ENCODE measurements at regions not wholly inside any gene's neighbourhood (a gene's known extent, or its start where the extent isn't known, plus 50 kb on each side); places are given as distances from the start of the nearest gene placed in this dataset.

- 75 to 91% methylated on average over 5 of the region's 5 CpGs for WGBS, 2 donors
- no peak for ATAC-seq (ENCODE audit: low FRiP score in 2 of 2)
- Histone ChIP-seq H3K36me3 (no peaks in the 10 kb centered on the region), H3K4me3 (no peak overlapping the region), H3K27me3 (no peaks in the 10 kb centered on the region), H3K4me1 (peaks cover 0 to 3% (median 0%) of the 10 kb centered on the region in 4 donors), H3K27ac (no peak overlapping the region), H3K9me3 (no peaks in the 10 kb centered on the region)
- DNase-seq: no peak
- TF ChIP-seq POLR2AphosphoS5 (IDR thresholded peaks at IDR 0.05): no peak
- no peak for TF ChIP-seq CTCF (IDR thresholded peaks at IDR 0.05)
- TF ChIP-seq POLR2A (IDR thresholded peaks at IDR 0.05): no peak
- TF ChIP-seq EP300 (IDR thresholded peaks at IDR 0.05): no peak
These were observed 176.8 kb upstream of the ZNF507 start for GRCh38 chr19:32168606-32169005.

DNA sequence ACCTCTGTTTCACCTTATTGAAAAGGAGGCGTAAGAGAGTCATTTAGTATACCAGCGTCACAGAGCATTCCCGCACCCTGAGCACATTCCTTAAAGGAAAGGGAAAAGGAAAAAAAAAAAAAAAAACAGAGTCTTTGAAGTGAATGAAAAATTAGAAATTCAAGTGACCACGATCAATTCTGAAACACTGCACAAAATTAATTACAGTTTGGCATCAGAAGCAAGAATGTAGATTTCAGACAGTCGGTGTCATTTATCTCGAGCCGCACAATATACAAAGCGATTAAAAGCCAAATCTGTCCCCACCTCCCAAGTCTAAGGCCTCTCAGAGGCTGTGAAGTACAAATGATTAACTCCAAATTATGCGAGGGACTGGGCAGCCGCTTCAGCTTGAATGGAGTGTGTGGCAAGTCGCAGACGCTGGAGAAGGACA, 173.7 kb upstream of the ZNF507 start:
- WGBS, 2 donors: 51 to 59% methylated on average over 12 of the region's 12 CpGs
- ATAC-seq (ENCODE audit: low FRiP score in 2 of 2): no peak
- TF ChIP-seq EP300 (IDR thresholded peaks at IDR 0.05): no peak
- TF ChIP-seq POLR2A (IDR thresholded peaks at IDR 0.05): no peak
- TF ChIP-seq POLR2AphosphoS5 (IDR thresholded peaks at IDR 0.05): no peak
- TF ChIP-seq CTCF (IDR thresholded peaks at IDR 0.05): no peak

DNA sequence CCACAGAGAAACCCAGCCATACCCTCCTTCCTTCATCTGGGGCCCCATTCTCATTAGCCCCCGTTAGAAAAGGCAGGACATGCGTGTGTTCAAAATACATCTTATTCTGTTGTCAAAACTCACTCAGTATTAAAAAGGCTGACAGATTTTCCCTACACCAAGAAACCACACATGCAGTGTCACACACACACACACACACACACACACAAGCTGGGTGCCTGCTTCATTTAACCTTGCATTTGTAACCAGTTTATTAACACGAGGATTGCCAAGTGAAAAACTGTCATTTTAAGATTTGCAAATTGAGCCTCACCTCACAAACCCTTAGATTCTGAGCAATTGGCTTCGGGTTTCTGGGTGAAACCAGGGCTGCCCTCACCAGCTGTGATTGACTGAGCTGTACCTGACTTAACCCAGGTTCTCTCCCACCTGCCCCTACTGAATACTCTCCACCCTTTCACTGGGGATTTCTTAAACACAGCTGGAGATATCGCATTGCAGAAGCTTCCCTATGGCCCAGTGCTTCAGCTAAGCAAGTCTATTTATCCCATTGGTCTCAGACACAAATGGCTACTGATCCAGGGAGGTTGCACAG, 172.7 kb upstream of the ZNF507 start:
- ATAC-seq (ENCODE audit: low FRiP score in 2 of 2): no peak
- Histone ChIP-seq H3K27ac (no peak overlapping the region), H3K9me3 (no peaks in the 10 kb centered on the region), H3K27me3 (no peaks in the 10 kb centered on the region), H3K4me1 (peaks cover 0 to 3% (median 0%) of the 10 kb centered on the region in 4 donors), H3K4me3 (no peak overlapping the region), H3K36me3 (no peaks in the 10 kb centered on the region)
- DNase-seq: no peak
- WGBS, 2 donors: 67 to 73% methylated on average over 5 of the region's 5 CpGs
- no peak for TF ChIP-seq CTCF (IDR thresholded peaks at IDR 0.05)
- no peak for TF ChIP-seq POLR2AphosphoS5 (IDR thresholded peaks at IDR 0.05)
- TF ChIP-seq EP300 (IDR thresholded peaks at IDR 0.05): no peak
- no peak for TF ChIP-seq POLR2A (IDR thresholded peaks at IDR 0.05)

More for the DNA sequence above, 173.7 kb upstream of the ZNF507 start:
- DNase-seq: no peak
- Histone ChIP-seq H3K4me3 (no peak overlapping the region), H3K36me3 (no peaks in the 10 kb centered on the region), H3K4me1 (peaks cover 0 to 3% (median 0%) of the 10 kb centered on the region in 4 donors), H3K27ac (no peak overlapping the region), H3K27me3 (no peaks in the 10 kb centered on the region), H3K9me3 (no peaks in the 10 kb centered on the region)

DNA sequence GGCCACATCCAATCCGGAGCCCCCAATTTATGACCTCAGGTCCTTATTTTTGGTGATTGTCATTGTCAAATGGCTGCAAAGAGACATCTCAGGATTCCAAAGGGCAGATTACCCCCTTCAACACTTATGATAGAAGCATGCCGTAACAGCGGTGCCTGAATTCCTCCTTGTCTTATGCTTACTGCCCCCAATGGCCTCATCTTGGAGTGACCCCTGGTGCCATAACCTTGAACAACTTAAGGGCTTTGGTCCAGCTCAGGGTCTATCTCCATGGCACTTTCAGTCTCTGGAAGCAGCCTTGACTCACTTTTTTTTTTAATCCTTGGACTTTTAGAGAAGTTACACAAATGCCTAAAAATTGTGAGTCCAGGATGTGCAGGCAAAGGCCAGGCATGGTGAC, 171.6 kb upstream of the ZNF507 start:
- Histone ChIP-seq H3K36me3 (no peaks in the 10 kb centered on the region), H3K4me3 (no peak overlapping the region), H3K9me3 (no peaks in the 10 kb centered on the region), H3K27ac (no peak overlapping the region), H3K4me1 (peaks cover 0 to 3% (median 0%) of the 10 kb centered on the region in 4 donors), H3K27me3 (no peaks in the 10 kb centered on the region)
- no peak for DNase-seq
- TF ChIP-seq EP300 (IDR thresholded peaks at IDR 0.05): no peak
- no peak for TF ChIP-seq POLR2AphosphoS5 (IDR thresholded peaks at IDR 0.05)
- 84 to 89% methylated on average over 3 of the region's 3 CpGs for WGBS, 2 donors
- ATAC-seq (ENCODE audit: low FRiP score in 2 of 2): no peak

GRCh38 chr19:32174386-32175113, 170.9 kb upstream of the ZNF507 start:
- no peak for ATAC-seq (ENCODE audit: low FRiP score in 2 of 2)
- 73 to 90% methylated on average over 8 to 10 of the region's 10 CpGs for WGBS, 2 donors
- TF ChIP-seq EP300 (IDR thresholded peaks at IDR 0.05) (no peak), POLR2A (IDR thresholded peaks at IDR 0.05) (no peak), CTCF (IDR thresholded peaks at IDR 0.05) (no peak), POLR2AphosphoS5 (IDR thresholded peaks at IDR 0.05) (no peak)
- H3K27me3 ChIP-seq: no peaks in the 10 kb centered on the region
- no peaks in the 10 kb centered on the region for H3K9me3 ChIP-seq
- H3K4me1 ChIP-seq: peaks cover 0 to 3% (median 0%) of the 10 kb centered on the region in 4 donors
- no peak overlapping the region for H3K4me3 ChIP-seq
- H3K27ac ChIP-seq: no peak overlapping the region
- H3K36me3 ChIP-seq: no peaks in the 10 kb centered on the region
- DNase-seq: no peak

All from upper lobe of left lung (tissue), 6 donors.